B cell (primary cell): ENCODE measurements at regions not wholly inside any gene's neighbourhood (a gene's known extent, or its start where the extent isn't known, plus 50 kb on each side); places are given as distances from the start of the nearest gene placed in this dataset.

Experiments used
- ATAC-seq: fragments of 200-7000 bp; cut with Tn5 transposase; one replicate; pipeline ENCODE4 v1.10.0; 2021; ENCODE audit warnings: low read depth, mild to moderate bottlenecking, moderate number of reproducible peaks, moderate library complexity
- CTCF ChIA-PET: fragments of 350-600 bp; sonication (Branson Sonifier 250); formaldehyde crosslinking; loops from one replicate; lab custom pipeline; 2021; ENCODE audit warnings: antibody characterized with exemption, inconsistent platforms; lab: Charles Lee
- POLR2A ChIA-PET: fragments of 350-600 bp; sonication (Branson Sonifier 250); formaldehyde crosslinking; loops from one replicate; lab custom pipeline; 2021; ENCODE audit warnings: antibody characterized with exemption; lab: Charles Lee
- DNase-seq: peaks from one replicate; pipeline ENCODE4 v3.0.0; 2013
- H2AFZ ChIP-seq: 2 replicates; pipeline ENCODE4 v1.6.1; 2012; ENCODE audit warnings: mild to moderate bottlenecking, low read depth, low read length; ENCODE audit not compliant: insufficient read depth, poor library complexity, severe bottlenecking
- H3K27ac ChIP-seq, 2 donors: 1 replicate in 1 of 2; 2 replicates in 1 of 2; pipeline ENCODE4 v1.5.1; 2012 to 2013; ENCODE audit warnings: low read length in 2 of 2, mild to moderate bottlenecking in 2 of 2, moderate library complexity in 1 of 2
- H3K27me3 ChIP-seq, 4 experiments: fragments of 200-600 bp in 1 of 4; sonication (generic) in 1 of 4; replicated peaks in 1 of 4; 1 replicate in 2 of 4; 2 replicates in 2 of 4; pipeline versions ENCODE4 v1.6.1 to v1.7.0; 2013 to 2016; ENCODE audit warnings: low read length in 3 of 4, mild to moderate bottlenecking in 2 of 4, mixed read lengths in 1 of 4, moderate library complexity in 1 of 4; ENCODE audit not compliant: insufficient read depth in 4 of 4, control insufficient read depth in 3 of 4; ENCODE audit errors: control extremely low read depth in 1 of 4
- H3K36me3 ChIP-seq, 2 experiments: replicated peaks in 1 of 2; 1 replicate in 1 of 2; 2 replicates in 1 of 2; pipeline versions ENCODE4 v1.6.1 to v1.7.1; 2013; ENCODE audit warnings: low read length in 1 of 2; ENCODE audit not compliant: insufficient read depth in 2 of 2, control insufficient read depth in 1 of 2; ENCODE audit errors: control extremely low read depth in 1 of 2, extremely low read depth in 1 of 2
- H3K4me1 ChIP-seq, 2 donors: fragments of 200-600 bp in 1 of 2; sonication (generic) in 1 of 2; 1 replicate in 1 of 2; 2 replicates in 1 of 2; pipeline versions ENCODE4 v1.5.1 to v1.6.1; 2013 to 2017; ENCODE audit warnings: low read length in 2 of 2; ENCODE audit not compliant: control insufficient read depth in 2 of 2, insufficient read depth in 2 of 2
- H3K4me2 ChIP-seq: replicated peaks from 2 replicates; pipeline ENCODE3; 2012; ENCODE audit warnings: mild to moderate bottlenecking, low read depth, low read length; ENCODE audit not compliant: poor library complexity, severe bottlenecking
- H3K4me3 ChIP-seq, 5 experiments: fragments of 200-600 bp in 1 of 5; sonication (generic) in 1 of 5; 1 replicate in 3 of 5; 2 replicates in 2 of 5; pipeline versions ENCODE4 v1.5.1 to v1.7.0; 2011 to 2016; ENCODE audit warnings: low read length in 4 of 5, mild to moderate bottlenecking in 4 of 5, low read depth in 2 of 5, control low read depth in 1 of 5, moderate library complexity in 1 of 5; ENCODE audit not compliant: insufficient read depth in 1 of 5; ENCODE audit errors: control extremely low read depth in 1 of 5, extremely low read depth in 1 of 5
- H3K79me2 ChIP-seq: fragments of 200-600 bp; sonication (generic); one replicate; pipeline ENCODE4 v1.6.0; 2016; ENCODE audit warnings: low read length; ENCODE audit not compliant: control insufficient read depth, insufficient read depth
- H3K9ac ChIP-seq: fragments of 200-600 bp; sonication (generic); 2 replicates; pipeline ENCODE4 v1.6.1; 2017; ENCODE audit warnings: mild to moderate bottlenecking, low read length, moderate library complexity
- H3K9me3 ChIP-seq, 3 donors: one replicate each; pipeline versions ENCODE4 v1.6.1 to v1.7.1; 2013; ENCODE audit warnings: low read length in 2 of 3; ENCODE audit not compliant: control insufficient read depth in 2 of 3, insufficient read depth in 1 of 3; ENCODE audit errors: control extremely low read depth in 1 of 3
- H4K20me1 ChIP-seq: 2 replicates; pipeline ENCODE4 v1.6.0; 2012; ENCODE audit warnings: mild to moderate bottlenecking, low read length; ENCODE audit not compliant: insufficient read depth, control insufficient read depth, poor library complexity, severe bottlenecking
- H3K27ac Mint-ChIP-seq: one replicate; pipeline ENCODE4 v1.8.0; 2021; ENCODE audit warnings: mixed read lengths
- H3K27me3 Mint-ChIP-seq: one replicate; pipeline ENCODE4 v1.8.0; 2021; ENCODE audit warnings: mixed read lengths
- H3K4me1 Mint-ChIP-seq: one replicate; pipeline ENCODE4 v1.8.0; 2021; ENCODE audit warnings: mixed read lengths
- H3K4me3 Mint-ChIP-seq: one replicate; pipeline ENCODE4 v1.8.0; 2021; ENCODE audit warnings: mixed read lengths
- H3K9me3 Mint-ChIP-seq: one replicate; pipeline ENCODE4 v1.8.0; 2022; ENCODE audit warnings: mixed read lengths; ENCODE audit not compliant: insufficient read depth
- CTCF ChIP-seq: fragments of 200-600 bp; IDR thresholded peaks from one replicate; pipeline ENCODE4 v1.8.0; 2022; ENCODE audit warnings: antibody characterized with exemption, mild to moderate bottlenecking
- EZH2 ChIP-seq: IDR thresholded peaks from 2 replicates; pipeline ENCODE4 v1.6.1; 2012; ENCODE audit warnings: borderline replicate concordance, low read depth, mild to moderate bottlenecking, moderate library complexity, low read length; ENCODE audit not compliant: insufficient read depth, poor library complexity, severe bottlenecking
- WGBS: methylation state at CpG from one replicate; pipeline ENCODE4 v1.1.5; 2013; ENCODE audit warnings: missing lambda C conversion rate; ENCODE audit not compliant: insufficient coverage; 5-methylcytosine and 5-hydroxymethylcytosine counted together
- intact Hi-C: fragments of 100-400 bp; cut with micrococcal nuclease; formaldehyde crosslinking; loops from one replicate; pipeline ENCODE4 v1.10.0; 2022

- H3K36me3 ChIP-seq = no peaks in the 10 kb centered on the region
- ChIA-PET CTCF (no interaction called here), POLR2A (no interaction called here)
- H3K4me1 ChIP-seq = no peaks in the 10 kb centered on the region
- no peak for ATAC-seq
- Mint-ChIP-seq H3K27ac (no peak overlapping the region), H3K27me3 (no peaks in the 10 kb centered on the region), H3K4me1 (no peaks in the 10 kb centered on the region), H3K4me3 (no peak overlapping the region), H3K9me3 (no peaks in the 10 kb centered on the region)
- H2AFZ ChIP-seq = no peak overlapping the region
- H3K9ac ChIP-seq = no peak overlapping the region
- no CpG with 5 or more reads among the region's 3 CpGs for WGBS
- H3K9me3 ChIP-seq = no peaks in the 10 kb centered on the region
- no peak overlapping the region for H3K4me3 ChIP-seq
- no peak for DNase-seq
- H3K27ac ChIP-seq = no peak overlapping the region
- intact Hi-C loops = no loop called here
- no peaks in the 10 kb centered on the region for H4K20me1 ChIP-seq
- H3K4me2 ChIP-seq = no peak overlapping the region
- H3K79me2 ChIP-seq = no peaks in the 10 kb centered on the region
- TF ChIP-seq CTCF = no peak
- no peak for TF ChIP-seq EZH2
- H3K27me3 ChIP-seq = no peaks in the 10 kb centered on the region
Observed at GRCh38 chr9:29150606-29151005, 1577.3 kb upstream of the C9orf72 start.

GRCh38 chr9:29160763-29161353 is 1587.6 kb upstream of the C9orf72 start:
- H3K9me3 ChIP-seq = peaks cover 0 to 6% (median 0%) of the 10 kb centered on the region in 3 donors
- H3K4me1 ChIP-seq = no peaks in the 10 kb centered on the region
- intact Hi-C loops = no loop called here
- H3K9ac ChIP-seq = no peak overlapping the region
- DNase-seq = no peak
- no peaks in the 10 kb centered on the region for H3K36me3 ChIP-seq
- no peak overlapping the region for H3K27ac ChIP-seq
- no peaks in the 10 kb centered on the region for H3K4me1 Mint-ChIP-seq
- H3K79me2 ChIP-seq = no peaks in the 10 kb centered on the region
- no peak overlapping the region for H2AFZ ChIP-seq
- no peaks in the 10 kb centered on the region for H3K27me3 ChIP-seq
- H3K9me3 Mint-ChIP-seq = no peaks in the 10 kb centered on the region
- H3K4me2 ChIP-seq = no peak overlapping the region
- ATAC-seq = no peak
- ChIA-PET CTCF (no interaction called here), POLR2A (no interaction called here)
- H3K27me3 Mint-ChIP-seq = no peaks in the 10 kb centered on the region
- no peak for TF ChIP-seq EZH2
- TF ChIP-seq CTCF = no peak
- no peaks in the 10 kb centered on the region for H4K20me1 ChIP-seq
- no peak overlapping the region for H3K27ac Mint-ChIP-seq
- 95% methylated on average over 2 of the region's 6 CpGs for WGBS
- H3K4me3 ChIP-seq = no peak overlapping the region
- H3K4me3 Mint-ChIP-seq = no peak overlapping the region
